Epithelial cell of esophagus (primary cell): ENCODE measurements at regions not wholly inside any gene's neighbourhood (a gene's known extent, or its start where the extent isn't known, plus 50 kb on each side); places are given as distances from the start of the nearest gene placed in this dataset.
"Not testable (repeated sequence)": the region's sequence is repeated elsewhere in the genome, so short reads cannot be mapped to it uniquely, and the experiment has no call there.

Source experiments
- DNase-seq: peaks from one replicate; pipeline ENCODE4 v3.0.0; 2010; ENCODE audit warnings: low read depth
- H3K4me3 ChIP-seq: 2 replicates; pipeline ENCODE4 v1.5.1; 2011; ENCODE audit warnings: mild to moderate bottlenecking, low read length, control low read depth
- TF ChIP-seq, protein P1 (sequence below): IDR thresholded peaks from 2 replicates; pipeline ENCODE4 v1.5.1; 2011; ENCODE audit warnings: low read depth, mild to moderate bottlenecking, low read length, control low read depth, inconsistent platforms; ENCODE audit not compliant: insufficient read depth; ENCODE audit errors: missing control alignments

DNA sequence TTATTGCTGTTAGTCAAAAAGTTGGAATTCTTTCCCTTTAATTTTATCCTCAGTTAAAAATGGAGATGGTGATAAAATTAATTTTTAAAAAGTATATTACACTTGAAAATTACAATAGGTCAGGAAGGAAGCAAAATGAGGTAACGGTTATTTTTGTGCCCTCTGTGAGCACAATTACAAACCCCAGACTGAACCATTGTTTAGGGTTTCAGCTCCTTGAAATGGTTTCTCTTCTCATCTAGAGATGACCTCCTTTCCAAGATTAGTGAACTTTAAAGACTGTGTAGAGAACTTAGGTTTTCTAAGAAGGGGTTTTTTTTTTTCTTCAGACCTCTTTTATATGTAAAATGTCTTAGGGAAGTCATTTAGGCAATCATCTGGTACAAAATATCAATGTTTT lies 126.2 kb upstream of the CHD1 start:
- TF ChIP-seq, protein P1, sequence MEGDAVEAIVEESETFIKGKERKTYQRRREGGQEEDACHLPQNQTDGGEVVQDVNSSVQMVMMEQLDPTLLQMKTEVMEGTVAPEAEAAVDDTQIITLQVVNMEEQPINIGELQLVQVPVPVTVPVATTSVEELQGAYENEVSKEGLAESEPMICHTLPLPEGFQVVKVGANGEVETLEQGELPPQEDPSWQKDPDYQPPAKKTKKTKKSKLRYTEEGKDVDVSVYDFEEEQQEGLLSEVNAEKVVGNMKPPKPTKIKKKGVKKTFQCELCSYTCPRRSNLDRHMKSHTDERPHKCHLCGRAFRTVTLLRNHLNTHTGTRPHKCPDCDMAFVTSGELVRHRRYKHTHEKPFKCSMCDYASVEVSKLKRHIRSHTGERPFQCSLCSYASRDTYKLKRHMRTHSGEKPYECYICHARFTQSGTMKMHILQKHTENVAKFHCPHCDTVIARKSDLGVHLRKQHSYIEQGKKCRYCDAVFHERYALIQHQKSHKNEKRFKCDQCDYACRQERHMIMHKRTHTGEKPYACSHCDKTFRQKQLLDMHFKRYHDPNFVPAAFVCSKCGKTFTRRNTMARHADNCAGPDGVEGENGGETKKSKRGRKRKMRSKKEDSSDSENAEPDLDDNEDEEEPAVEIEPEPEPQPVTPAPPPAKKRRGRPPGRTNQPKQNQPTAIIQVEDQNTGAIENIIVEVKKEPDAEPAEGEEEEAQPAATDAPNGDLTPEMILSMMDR: no peak
- DNase-seq: no peak
- no peak overlapping the region for H3K4me3 ChIP-seq

DNA sequence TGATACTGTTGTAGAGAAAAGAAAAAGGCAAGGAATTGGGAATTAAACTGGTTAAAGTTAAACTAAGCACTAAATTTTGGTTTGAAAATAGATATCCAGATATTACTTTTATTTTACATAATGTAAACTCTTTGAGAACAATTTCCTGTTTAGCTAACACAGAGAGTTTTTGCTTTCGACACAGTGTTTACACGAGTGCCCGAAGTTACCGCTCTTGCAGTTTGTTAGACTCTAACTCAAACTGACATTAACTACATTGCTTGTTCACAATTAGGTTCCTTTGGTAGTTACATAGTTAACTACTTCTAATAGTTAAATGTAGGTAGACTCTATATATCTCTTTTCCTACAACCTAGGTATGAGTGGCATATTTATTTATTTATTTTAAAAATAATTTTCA lies 117.1 kb upstream of the CHD1 start:
- no peak overlapping the region for H3K4me3 ChIP-seq
- no peak for DNase-seq
- TF ChIP-seq, protein P1: no peak

DNA sequence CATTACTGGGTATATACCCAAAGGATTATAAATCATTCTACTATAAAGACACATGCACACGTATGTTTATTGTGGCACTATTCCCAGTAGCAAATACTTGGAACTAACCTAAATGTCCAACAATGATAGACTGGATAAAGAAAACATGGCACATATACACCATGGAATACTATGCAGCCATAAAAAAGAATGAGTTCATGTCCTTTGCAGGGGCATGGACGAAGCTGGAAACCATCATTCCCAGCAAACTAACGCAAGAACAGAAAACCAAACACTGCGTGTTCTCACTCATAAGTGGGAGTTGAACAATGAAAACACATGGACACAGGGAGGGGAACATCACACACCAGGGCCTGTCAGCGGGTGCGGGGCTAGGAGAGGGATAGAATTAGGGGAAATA lies 114.5 kb upstream of the CHD1 start:
- not testable (repeated sequence) for H3K4me3 ChIP-seq, DNase-seq

DNA sequence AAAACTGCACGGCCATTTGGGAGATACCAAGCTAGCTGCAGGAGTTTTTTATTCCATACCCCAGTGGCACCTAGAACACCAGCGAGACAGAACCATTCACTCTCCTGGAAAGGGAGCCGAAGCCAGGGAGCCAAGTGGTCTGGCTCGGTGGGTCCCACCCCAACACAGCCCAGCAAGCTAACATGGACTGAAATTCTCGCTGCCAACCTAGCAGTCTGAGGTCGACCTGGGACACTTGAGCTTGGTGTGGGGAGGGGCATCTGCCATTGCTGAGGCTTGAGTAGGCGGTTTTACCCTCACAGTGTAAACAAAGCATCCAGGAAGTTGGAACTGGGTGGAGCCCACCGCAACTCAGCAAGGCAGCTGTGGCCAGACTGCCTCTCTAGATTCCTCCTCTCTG lies 108.9 kb upstream of the CHD1 start:
- peak; percentile 45 for DNase-seq
- TF ChIP-seq, protein P1: no peak
- no peak overlapping the region for H3K4me3 ChIP-seq

DNA sequence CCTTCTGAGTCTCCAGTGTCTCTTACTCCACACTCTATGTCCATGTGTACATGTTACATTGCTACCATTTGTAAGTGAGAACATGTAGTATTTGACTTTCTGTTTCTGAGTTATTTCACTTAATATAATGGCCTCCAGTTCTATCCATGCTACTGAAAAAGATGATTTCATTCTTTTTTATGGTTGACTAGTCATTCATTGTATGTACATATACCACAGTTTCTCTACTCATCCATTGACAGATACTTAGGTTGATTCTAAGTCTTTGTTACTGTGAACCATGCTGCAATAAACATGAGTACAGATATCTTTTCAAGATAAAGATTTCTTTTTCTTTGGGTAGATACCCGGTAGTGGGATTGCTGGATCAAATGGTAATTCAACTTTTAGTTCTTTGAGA lies 107.1 kb upstream of the CHD1 start:
- H3K4me3 ChIP-seq: no peak overlapping the region
- DNase-seq: no peak
- TF ChIP-seq, protein P1: no peak

DNA sequence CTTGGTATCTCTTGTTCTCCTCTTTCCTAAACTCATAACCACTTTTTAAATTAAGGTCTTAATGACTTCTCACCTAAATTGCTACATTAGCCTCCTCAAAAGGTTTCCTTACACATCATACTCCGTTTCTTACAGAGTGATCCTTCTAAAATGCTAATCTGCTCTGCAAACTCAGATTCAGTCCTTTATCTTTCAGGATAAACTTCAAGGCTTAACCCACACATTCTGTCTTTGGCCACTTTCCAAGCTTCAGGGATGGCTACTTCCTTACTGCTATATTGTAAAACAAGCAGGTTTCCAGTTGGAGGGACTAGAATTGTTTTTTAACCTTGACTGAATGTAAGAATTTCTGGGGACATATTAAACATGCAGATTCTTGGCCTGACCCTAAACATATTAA lies 105.5 kb upstream of the CHD1 start:
- H3K4me3 ChIP-seq: no peak overlapping the region
- TF ChIP-seq, protein P1: no peak
- DNase-seq: no peak

DNA sequence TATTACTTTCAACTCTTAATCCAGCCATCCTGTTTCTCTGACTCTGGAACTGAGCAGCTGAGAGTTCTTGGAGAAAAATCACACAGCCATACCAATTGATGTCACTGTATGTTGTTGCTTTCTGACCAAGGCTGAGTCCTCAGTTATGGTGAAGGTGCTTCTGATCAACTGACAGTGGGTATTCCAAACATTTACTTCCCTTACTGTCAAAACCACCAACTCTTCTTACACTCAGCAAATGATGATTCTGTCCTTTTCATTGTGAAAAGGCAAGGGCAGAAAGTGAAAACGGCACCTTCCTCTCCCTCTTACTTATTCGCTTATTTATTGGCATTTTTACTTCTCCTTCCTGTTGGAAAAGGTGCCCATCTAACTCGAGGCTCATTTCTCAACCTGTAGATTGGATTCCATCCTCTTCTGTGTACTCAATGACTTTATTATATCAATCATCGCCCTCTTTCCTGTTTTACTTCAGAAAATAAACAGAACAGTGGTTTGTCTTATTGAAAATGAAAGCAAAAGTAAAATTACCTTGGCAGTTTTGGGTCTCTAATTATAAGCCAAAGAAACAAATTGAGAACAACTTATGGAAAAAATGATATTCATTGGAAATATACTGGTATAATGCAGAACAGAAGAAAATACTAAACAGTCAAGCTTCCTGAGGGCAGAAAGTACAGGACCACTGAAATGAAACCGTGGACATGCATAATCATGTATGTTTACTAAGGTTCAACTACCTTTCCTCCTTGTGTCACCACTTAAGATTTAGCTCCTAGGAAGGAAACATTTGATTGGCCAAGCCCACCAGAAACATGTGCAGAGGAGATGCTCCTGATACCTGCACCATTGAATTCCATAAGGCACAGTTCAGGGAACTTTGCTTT lies 104.5 kb upstream of the CHD1 start:
- no peak for DNase-seq
- TF ChIP-seq, protein P1: no peak
- H3K4me3 ChIP-seq: peak overlapping the region; percentile 6
